Ovary (tissue), 7 donors: ENCODE measurements at regions not wholly inside any gene's neighbourhood (a gene's known extent, or its start where the extent isn't known, plus 50 kb on each side); places are given as distances from the start of the nearest gene placed in this dataset.

ENCODE experiments used
- DNase-seq, 5 donors: peaks; one replicate each; pipeline ENCODE4 v3.0.0-alpha.2; 2019 to 2020
- H3K27ac ChIP-seq, 2 donors: fragments of 200-600 bp; one replicate each; pipeline versions ENCODE4 v1.5.1 to v1.8.0; 2019 to 2022
- H3K27me3 ChIP-seq: fragments of 200-600 bp; one replicate; pipeline ENCODE4 v1.8.0; 2022
- H3K36me3 ChIP-seq: fragments of 200-600 bp; sonication (generic); one replicate; pipeline ENCODE4 v1.5.1; 2019
- H3K4me1 ChIP-seq: one replicate; pipeline ENCODE4 v1.8.1; 2013; ENCODE audit warnings: mild to moderate bottlenecking, moderate library complexity; ENCODE audit not compliant: insufficient read depth
- H3K4me3 ChIP-seq: fragments of 200-600 bp; sonication (generic); one replicate; pipeline ENCODE4 v1.5.1; 2017
- H3K9me3 ChIP-seq, 2 donors: fragments of 200-600 bp in 1 of 2; sonication (generic) in 1 of 2; one replicate each; pipeline versions ENCODE4 v1.5.1 to v1.8.1; 2013 to 2019; ENCODE audit warnings: mild to moderate bottlenecking in 1 of 2, moderate library complexity in 1 of 2
- CTCF ChIP-seq, 3 donors: fragments of 450-650 bp in 2 of 3; fragments of 200-600 bp in 1 of 3; IDR thresholded peaks; one replicate each; pipeline versions ENCODE4 v1.5.1 to v1.8.0; 2016 to 2022; ENCODE audit warnings: antibody characterized with exemption in 3 of 3, mild to moderate bottlenecking in 1 of 3
- EP300 ChIP-seq: sonication (generic); formaldehyde crosslinking; IDR thresholded peaks from one replicate; pipeline ENCODE4 v1.6.1; 2017; ENCODE audit warnings: antibody characterized with exemption
- POLR2A ChIP-seq: fragments of 450-650 bp; IDR thresholded peaks from one replicate; pipeline ENCODE4 v1.6.1; 2017; ENCODE audit warnings: antibody characterized with exemption, mild to moderate bottlenecking, moderate library complexity
- WGBS, 3 donors: extraction: QIAGEN DNeasy Blood & Tissue Kit in 1 of 3; methylation state at CpG; one replicate each; pipeline versions ENCODE4 v1.1.5 to v1.1.7; 2013 to 2017; 5-methylcytosine and 5-hydroxymethylcytosine counted together
- intact Hi-C, 4 donors: fragments of 100-400 bp; cut with DNase I; formaldehyde crosslinking; loops; one replicate each; pipeline versions ENCODE4 v1.11.0 to v1.15.1; 2022 to 2023
- donor health status: DM: no; HTN: no; CAD: no; lungs with moderate emphysema.
- donor health status: DM: no; HTN: no; CAD: no.
- donor health status: Bipolar disorder and iron deficiency.
- donor health status: DM: no; HTN: no; CAD: no.
- donor health status: DM: yes; HTN: yes; CAD: no.

GRCh38 chr16:29315916-29316517 lies 90.5 kb downstream of the NPIPB11 start:
- intact Hi-C loops: no loop called here
- WGBS, 3 donors: 75 to 80% (median 75%) methylated on average over 12 of the region's 12 CpGs
- H3K27ac ChIP-seq: peak overlapping the region in 1 of 2 donors; percentile 7
- no peak for TF ChIP-seq CTCF (IDR thresholded peaks at IDR 0.05)
- H3K9me3 ChIP-seq: no peaks in the 10 kb centered on the region
- H3K36me3 ChIP-seq: no peaks in the 10 kb centered on the region
- H3K27me3 ChIP-seq: no peaks in the 10 kb centered on the region
- DNase-seq: peak in 1 of 5 donors; percentile 34
- no peak overlapping the region for H3K4me3 ChIP-seq
- peaks cover 33% of the 10 kb centered on the region for H3K4me1 ChIP-seq

- 41 to 42% (median 42%) methylated on average over 5 of the region's 5 CpGs for WGBS, 3 donors
Measured at GRCh38 chr16:29315046-29315445, 91.5 kb downstream of the NPIPB11 start.

GRCh38 chr16:29314292-29314934 lies 92.1 kb downstream of the NPIPB11 start:
- WGBS, 3 donors: 87 to 94% (median 89%) methylated on average over 18 to 20 of the region's 20 CpGs
- no peak overlapping the region for H3K4me3 ChIP-seq
- peak in 3 of 5 donors; percentile 28 to 40 (median 31) for DNase-seq
- no peak for TF ChIP-seq EP300
- TF ChIP-seq POLR2A: no peak
- TF ChIP-seq CTCF (IDR thresholded peaks at IDR 0.05): no peak
- peak overlapping the region in 1 of 2 donors; percentile 59 for H3K27ac ChIP-seq
- H3K27me3 ChIP-seq: no peaks in the 10 kb centered on the region
- H3K4me1 ChIP-seq: peaks cover 42% of the 10 kb centered on the region
- H3K36me3 ChIP-seq: no peaks in the 10 kb centered on the region
- intact Hi-C loops: no loop called here
- no peaks in the 10 kb centered on the region for H3K9me3 ChIP-seq

More at GRCh38 chr16:29315046-29315445, 91.5 kb downstream of the NPIPB11 start:
- Histone ChIP-seq H3K36me3 (no peaks in the 10 kb centered on the region), H3K4me3 (no peak overlapping the region), H3K27ac (peak overlapping the region in 1 of 2 donors; percentile 59), H3K4me1 (peaks cover 41% of the 10 kb centered on the region), H3K27me3 (no peaks in the 10 kb centered on the region), H3K9me3 (no peaks in the 10 kb centered on the region)
- intact Hi-C loops: no loop called here
- no peak for TF ChIP-seq EP300
- TF ChIP-seq CTCF (IDR thresholded peaks at IDR 0.05): no peak
- no peak for TF ChIP-seq POLR2A
- peak in 1 of 5 donors; percentile 34 for DNase-seq

GRCh38 chr16:29313559-29314048 lies 92.9 kb downstream of the NPIPB11 start:
- H3K9me3 ChIP-seq: no peaks in the 10 kb centered on the region
- 49 to 61% (median 56%) methylated on average over 9 of the region's 9 CpGs for WGBS, 3 donors
- no peak overlapping the region for H3K4me3 ChIP-seq
- TF ChIP-seq EP300 (no peak), CTCF (IDR thresholded peaks at IDR 0.05) (no peak), POLR2A (no peak)
- intact Hi-C loops: no loop called here
- no peaks in the 10 kb centered on the region for H3K27me3 ChIP-seq
- peaks cover 43% of the 10 kb centered on the region for H3K4me1 ChIP-seq
- H3K27ac ChIP-seq: peak overlapping the region in 1 of 2 donors; percentile 59
- no peaks in the 10 kb centered on the region for H3K36me3 ChIP-seq
- DNase-seq: peak in 4 of 5 donors; percentile 17 to 44 (median 32)
